ENCODE measurements at regions not wholly inside any gene's neighbourhood (a gene's known extent, or its start where the extent isn't known, plus 50 kb on each side); places are given as distances from the start of the nearest gene placed in this dataset.
"Not testable (repeated sequence)": the region's sequence is repeated elsewhere in the genome, so short reads cannot be mapped to it uniquely, and the experiment has no call there.

- DNase-seq (ENCODE audit: low spot score); intact Hi-C loops (cut with DNase I): not testable (repeated sequence)
These were observed 140.2 kb upstream of the PRSS12 start for GRCh38 chr4:118492963-118493362.

- DNase-seq (ENCODE audit: low spot score); intact Hi-C loops (cut with DNase I): not testable (repeated sequence)
These were observed 141.6 kb upstream of the PRSS12 start for GRCh38 chr4:118494437-118494836.

- DNase-seq (ENCODE audit: low spot score); intact Hi-C loops (cut with DNase I): not testable (repeated sequence)
These were observed 150.2 kb upstream of the PRSS12 start for GRCh38 chr4:118502967-118503366.

- intact Hi-C loops (cut with DNase I); DNase-seq (ENCODE audit: low spot score): not testable (repeated sequence)
These were observed 152.1 kb upstream of the PRSS12 start for GRCh38 chr4:118504927-118505326.

GRCh38 chr4:118505491-118505890 is 152.7 kb upstream of the PRSS12 start:
- DNase-seq (ENCODE audit: low spot score); intact Hi-C loops (cut with DNase I): not testable (repeated sequence)

GRCh38 chr4:118512870-118513269 is 160.1 kb upstream of the PRSS12 start:
- DNase-seq (ENCODE audit: low spot score); intact Hi-C loops (cut with DNase I): not testable (repeated sequence)

- DNase-seq (ENCODE audit: low spot score); intact Hi-C loops (cut with DNase I): not testable (repeated sequence)
These were observed 161.5 kb upstream of the PRSS12 start for GRCh38 chr4:118514332-118514731.

GRCh38 chr4:118516107-118516506 is 163.3 kb upstream of the PRSS12 start:
- intact Hi-C loops (cut with DNase I); DNase-seq (ENCODE audit: low spot score): not testable (repeated sequence)

GRCh38 chr4:118530107-118530506 is 155.1 kb upstream of the METTL14 start:
- intact Hi-C loops (cut with DNase I); DNase-seq (ENCODE audit: low spot score): not testable (repeated sequence)

GRCh38 chr4:118531947-118532346 is 153.2 kb upstream of the METTL14 start:
- DNase-seq (ENCODE audit: low spot score); intact Hi-C loops (cut with DNase I): not testable (repeated sequence)

- intact Hi-C loops (cut with DNase I); DNase-seq (ENCODE audit: low spot score): not testable (repeated sequence)
These were observed 149.4 kb upstream of the METTL14 start for GRCh38 chr4:118535788-118536187.

GRCh38 chr4:118539412-118540077 is 145.6 kb upstream of the METTL14 start:
- DNase-seq (ENCODE audit: low spot score); intact Hi-C loops (cut with DNase I): not testable (repeated sequence)

GRCh38 chr4:118556576-118556975 is 128.6 kb upstream of the METTL14 start:
- intact Hi-C loops (cut with DNase I); DNase-seq (ENCODE audit: low spot score): not testable (repeated sequence)

GRCh38 chr4:118557298-118557851 is 127.8 kb upstream of the METTL14 start:
- DNase-seq (ENCODE audit: low spot score) = no peak
- intact Hi-C loops (cut with DNase I) = no loop called here

GRCh38 chr4:118558188-118558587 is 127.0 kb upstream of the METTL14 start:
- intact Hi-C loops (cut with DNase I); DNase-seq (ENCODE audit: low spot score): not testable (repeated sequence)

GRCh38 chr4:118561559-118561958 is 123.6 kb upstream of the METTL14 start:
- DNase-seq (ENCODE audit: low spot score); intact Hi-C loops (cut with DNase I): not testable (repeated sequence)

- DNase-seq (ENCODE audit: low spot score); intact Hi-C loops (cut with DNase I): not testable (repeated sequence)
These were observed 119.1 kb upstream of the METTL14 start for GRCh38 chr4:118566003-118566513.

GRCh38 chr4:118572991-118573390 is 112.2 kb upstream of the METTL14 start:
- intact Hi-C loops (cut with DNase I); DNase-seq (ENCODE audit: low spot score): not testable (repeated sequence)

- intact Hi-C loops (cut with DNase I); DNase-seq (ENCODE audit: low spot score): not testable (repeated sequence)
These were observed 110.8 kb upstream of the METTL14 start for GRCh38 chr4:118574251-118574913.

- intact Hi-C loops (cut with DNase I); DNase-seq (ENCODE audit: low spot score): not testable (repeated sequence)
These were observed 110.1 kb upstream of the METTL14 start for GRCh38 chr4:118575057-118575456.

Data from cardiac septum (tissue), 1 donor.